IMR-90 (cell line): ENCODE measurements at regions not wholly inside any gene's neighbourhood (a gene's known extent, or its start where the extent isn't known, plus 50 kb on each side); places are given as distances from the start of the nearest gene placed in this dataset.
A peak's percentile ranks its signal among the peaks of the same experiment; 100 is the strongest.

Experiments used
- ATAC-seq: fragments of 200-7000 bp; cut with Tn5 transposase; 2 replicates; pipeline ENCODE4 v1.9.1; 2020; ENCODE audit warnings: low read depth, mild to moderate bottlenecking, moderate library complexity
- BruUV-seq: library from RNA; stranded (reverse); fragments of 400-500 nt; replicated peaks from 2 replicates; lab custom pipeline; 2021; lab: Mats Ljungman, UMichigan
- CTCF ChIA-PET: fragments of 300-600 bp; formaldehyde crosslinking; extraction: SDS; loops from one replicate; lab custom pipeline; 2021; ENCODE audit warnings: antibody characterized with exemption; lab: Yijun Ruan, JAX
- POLR2A ChIA-PET: fragments of 300-600 bp; sonication (Branson Sonifier 250); formaldehyde crosslinking; loops from one replicate; lab custom pipeline; 2022; ENCODE audit warnings: antibody characterized with exemption; ENCODE audit not compliant: unreplicated experiment; lab: Charles Lee
- DNase-seq: peaks from one replicate; pipeline ENCODE4 v3.0.0; 2013
- H2AFZ ChIP-seq: replicated peaks from 2 replicates; pipeline ENCODE3; 2013; ENCODE audit warnings: low read length, mild to moderate bottlenecking; ENCODE audit not compliant: poor library complexity
- H2AK5ac ChIP-seq: 2 replicates; pipeline ENCODE4 v1.6.1; 2013; ENCODE audit warnings: low read depth, low read length, inconsistent platforms
- H2AK9ac ChIP-seq: replicated peaks from 2 replicates; pipeline ENCODE3; 2013; ENCODE audit warnings: mild to moderate bottlenecking, low read depth, low read length, moderate library complexity; ENCODE audit not compliant: poor library complexity
- H2BK120ac ChIP-seq: 2 replicates; pipeline ENCODE4 v1.6.1; 2013; ENCODE audit warnings: low read depth, low read length, inconsistent platforms
- H2BK15ac ChIP-seq: 3 replicates; pipeline ENCODE4 v1.6.1; 2013; ENCODE audit warnings: low read depth, low read length, inconsistent platforms
- H2BK20ac ChIP-seq: 2 replicates; pipeline ENCODE4 v1.6.1; 2013; ENCODE audit warnings: low read depth, mild to moderate bottlenecking, inconsistent platforms, low read length, moderate library complexity
- H2BK5ac ChIP-seq: 2 replicates; pipeline ENCODE4 v1.6.1; 2013; ENCODE audit warnings: mild to moderate bottlenecking, low read depth, low read length, inconsistent platforms; ENCODE audit not compliant: poor library complexity, severe bottlenecking
- H3K14ac ChIP-seq: replicated peaks from 2 replicates; pipeline ENCODE4 v1.6.1; 2013; ENCODE audit warnings: low read depth, low read length, inconsistent platforms
- H3K18ac ChIP-seq: 2 replicates; pipeline ENCODE4 v1.6.1; 2013; ENCODE audit warnings: low read depth, low read length, control low read depth
- H3K23ac ChIP-seq: 2 replicates; pipeline ENCODE4 v1.6.1; 2013; ENCODE audit warnings: low read depth, low read length, inconsistent platforms
- H3K27ac ChIP-seq: 2 replicates; pipeline ENCODE4 v1.5.1; 2013; ENCODE audit warnings: mild to moderate bottlenecking, control low read depth, low read length; ENCODE audit not compliant: insufficient read depth
- H3K27me3 ChIP-seq: 2 replicates; pipeline ENCODE4 v1.6.1; 2013; ENCODE audit warnings: low read length; ENCODE audit not compliant: control insufficient read depth, insufficient read depth
- H3K36me3 ChIP-seq: 2 replicates; pipeline ENCODE4 v1.6.1; 2013; ENCODE audit warnings: low read length, mixed read lengths; ENCODE audit not compliant: control insufficient read depth, insufficient read depth
- H3K4ac ChIP-seq: 2 replicates; pipeline ENCODE4 v1.6.1; 2013; ENCODE audit warnings: low read depth, low read length, inconsistent platforms
- H3K4me1 ChIP-seq: 2 replicates; pipeline ENCODE4 v1.6.1; 2013; ENCODE audit warnings: low read length, mixed read lengths; ENCODE audit not compliant: control insufficient read depth, insufficient read depth
- H3K4me2 ChIP-seq: 2 replicates; pipeline ENCODE4 v1.6.1; 2013; ENCODE audit warnings: low read depth, mild to moderate bottlenecking, control low read depth, low read length, moderate library complexity
- H3K4me3 ChIP-seq: 2 replicates; pipeline ENCODE4 v1.5.1; 2013; ENCODE audit warnings: low read depth, mild to moderate bottlenecking, control low read depth, low read length, moderate library complexity; ENCODE audit not compliant: insufficient read depth
- H3K56ac ChIP-seq: 2 replicates; pipeline ENCODE4 v1.6.1; 2013; ENCODE audit warnings: low read length, inconsistent platforms; ENCODE audit not compliant: insufficient read depth; ENCODE audit errors: extremely low read depth
- H3K79me1 ChIP-seq, 2 experiments: 2 replicates each; pipeline ENCODE4 v1.6.1; 2013; ENCODE audit warnings: low read length in 2 of 2, inconsistent platforms in 1 of 2, low read depth in 1 of 2
- H3K9ac ChIP-seq: 2 replicates; pipeline ENCODE4 v1.6.1; 2013; ENCODE audit warnings: low read depth, low read length, control low read depth
- H3K9me1 ChIP-seq: 2 replicates; pipeline ENCODE4 v1.6.1; 2013; ENCODE audit warnings: low read length, inconsistent platforms; ENCODE audit not compliant: insufficient read depth
- H3K9me3 ChIP-seq: 2 replicates; pipeline ENCODE4 v1.6.1; 2013; ENCODE audit warnings: low read length; ENCODE audit not compliant: control insufficient read depth, insufficient read depth
- H4K20me1 ChIP-seq: 2 replicates; pipeline ENCODE4 v1.6.1; 2013; ENCODE audit warnings: low read length, inconsistent platforms; ENCODE audit not compliant: insufficient read depth
- H4K5ac ChIP-seq: 2 replicates; pipeline ENCODE4 v1.6.1; 2013; ENCODE audit warnings: mild to moderate bottlenecking, low read depth, low read length, control low read depth
- H4K8ac ChIP-seq, 2 experiments: 2 replicates each; pipeline ENCODE4 v1.6.1; 2013; ENCODE audit warnings: low read depth in 2 of 2, low read length in 2 of 2, control low read depth in 1 of 2, inconsistent platforms in 1 of 2
- H4K91ac ChIP-seq: 2 replicates; pipeline ENCODE4 v1.6.1; 2013; ENCODE audit warnings: low read depth, low read length, inconsistent platforms; ENCODE audit not compliant: insufficient read depth
- MXI1 ChIP-seq: IDR thresholded peaks from 2 replicates; pipeline ENCODE4 v1.6.1; 2012; ENCODE audit warnings: low read depth, mild to moderate bottlenecking, low read length, moderate library complexity, borderline replicate concordance
- RAD21 ChIP-seq: IDR thresholded peaks from 2 replicates; pipeline ENCODE4 v1.6.1; 2012; ENCODE audit warnings: low read length, improper control_type of control experiment
- WGBS, 2 experiments: methylation state at CpG; one replicate each; pipeline versions ENCODE4 v1.1.5 to v1.1.7; 2013; ENCODE audit warnings: missing lambda C conversion rate in 2 of 2; ENCODE audit not compliant: insufficient read length in 1 of 2; ENCODE audit errors: extremely low coverage in 2 of 2; 5-methylcytosine and 5-hydroxymethylcytosine counted together
- dilution Hi-C: fragments of 300-500 bp; cut with HindIII; formaldehyde crosslinking; loops from one replicate; pipeline ENCODE4 v1.14.3; 2018; ENCODE audit warnings: low sequenced_read_pairs; ENCODE audit not compliant: unreplicated experiment
- in situ Hi-C: fragments of 300-500 bp; cut with MboI; formaldehyde crosslinking; loops from 3 replicates; pipeline ENCODE4 v1.14.3; 2019; ENCODE audit warnings: low sequenced_read_pairs, inconsistent platforms, mixed read lengths
- intact Hi-C: fragments of 100-400 bp; cut with micrococcal nuclease; formaldehyde crosslinking; loops from 2 replicates; pipeline ENCODE4 v1.10.0; 2022

DNA sequence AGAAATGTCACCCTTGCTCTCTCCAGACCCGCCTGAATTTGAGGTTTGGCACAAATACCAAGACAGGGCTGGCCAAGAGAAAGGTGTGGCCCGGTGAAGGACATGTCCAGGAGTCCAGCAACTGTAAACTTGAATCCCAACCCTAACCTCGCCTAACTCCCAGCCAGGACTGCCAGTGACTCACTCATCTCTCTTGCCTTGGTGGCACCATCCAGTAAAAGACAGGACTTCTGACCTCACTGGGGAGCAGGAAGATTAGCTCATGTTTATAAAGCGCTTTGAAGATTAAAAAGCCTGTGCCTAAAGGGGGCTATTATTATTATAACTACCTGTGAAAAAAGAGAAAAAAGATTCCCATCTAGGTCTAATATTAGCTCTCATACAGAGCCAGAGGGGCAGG, 335.3 kb downstream of the SOX9 start:
- Histone ChIP-seq H2BK120ac (peak overlapping the region; percentile 33; the same call in 1 of the 2 replicates), H2BK20ac (0 out of 2 replicates have a peak overlapping the region, but pooled peaks have one; percentile 45), H3K56ac (no peak overlapping the region), H4K91ac (no peak overlapping the region), H3K9me3 (no peaks in the 10 kb centered on the region; the same call in 1 of the 2 replicates), H3K4me3 (no peak overlapping the region), H2AK5ac (peak overlapping the region; percentile 15; the same call in 1 of the 2 replicates), H3K4me2 (0 out of 2 replicates have a peak overlapping the region, but pooled peaks have one; percentile 9), H3K27ac (no peak overlapping the region), H3K14ac (0 out of 2 replicates have a peak overlapping the region, but pooled peaks have one; percentile 19), H3K9me1 (peaks cover 15% of the 10 kb centered on the region), H3K9ac (no peak overlapping the region), H2AFZ (no peak overlapping the region), H3K79me1 (peaks cover 58% of the 10 kb centered on the region in 2 experiments), H3K36me3 (no peaks in the 10 kb centered on the region), H3K4ac (peak overlapping the region; percentile 20; the same call in 1 of the 2 replicates), H4K8ac (peak overlapping the region in 1 of 2 experiments; percentile 36; a peak in 1 of 4 replicates), H2BK15ac (no peak overlapping the region; the same call in 2 of the 3 replicates), H3K4me1 (peaks cover 2% of the 10 kb centered on the region), H2AK9ac (peak overlapping the region; percentile 37), H4K20me1 (no peaks in the 10 kb centered on the region), H3K23ac (no peak overlapping the region), H2BK5ac (no peak overlapping the region), H4K5ac (no peak overlapping the region), H3K18ac (no peak overlapping the region), H3K27me3 (no peaks in the 10 kb centered on the region)
- peak; percentile 79 for ATAC-seq
- dilution Hi-C loops (no loop called here), in situ Hi-C loops (no loop called here), intact Hi-C loops (no loop called here)
- BruUV-seq: no TSS peak
- TF ChIP-seq MXI1 (no peak), RAD21 (0 out of 2 replicates have a peak, but pooled peaks have one; percentile 11)
- POLR2A ChIA-PET: no interaction called here
- CTCF ChIA-PET: no interaction called here
- peak; percentile 67 for DNase-seq
- WGBS, 2 experiments: 100% methylated on average over 1 of the region's 4 CpGs; no CpG with 5 or more reads in 1 of the 2 experiments
